Activated naive CD8-positive, alpha-beta T cell treated with anti-CD3 and anti-CD28 coated beads for 36 hours (primary cell): ENCODE measurements at regions not wholly inside any gene's neighbourhood (a gene's known extent, or its start where the extent isn't known, plus 50 kb on each side); places are given as distances from the start of the nearest gene placed in this dataset.
A peak's percentile ranks its signal among the peaks of the same experiment; 100 is the strongest.
"Not testable (repeated sequence)": the region's sequence is repeated elsewhere in the genome, so short reads cannot be mapped to it uniquely, and the experiment has no call there.

Experiments used
- DNase-seq: peaks from one replicate; pipeline ENCODE4 v3.0.0; 2021
- H3K27ac Mint-ChIP-seq: one replicate; pipeline ENCODE4 v1.8.0; 2022; ENCODE audit warnings: mild to moderate bottlenecking, moderate library complexity, mixed read lengths
- H3K27me3 Mint-ChIP-seq: one replicate; pipeline ENCODE4 v1.8.0; 2022; ENCODE audit warnings: mild to moderate bottlenecking, mixed read lengths
- H3K36me3 Mint-ChIP-seq: one replicate; pipeline ENCODE4 v1.8.0; 2021; ENCODE audit warnings: mild to moderate bottlenecking, mixed read lengths
- H3K4me1 Mint-ChIP-seq: one replicate; pipeline ENCODE4 v1.8.0; 2021; ENCODE audit warnings: mixed read lengths
- H3K4me3 Mint-ChIP-seq: one replicate; pipeline ENCODE4 v1.8.0; 2022; ENCODE audit warnings: mild to moderate bottlenecking, moderate library complexity, mixed read lengths
- H3K9me3 Mint-ChIP-seq: one replicate; pipeline ENCODE4 v1.8.0; 2022; ENCODE audit warnings: mixed read lengths

GRCh38 chr7:88576720-88577119 is 182.8 kb upstream of the ZNF804B start:
- H3K9me3 Mint-ChIP-seq, result no peaks in the 10 kb centered on the region
- H3K27ac Mint-ChIP-seq, result no peak overlapping the region
- H3K36me3 Mint-ChIP-seq, result no peaks in the 10 kb centered on the region
- no peaks in the 10 kb centered on the region for H3K27me3 Mint-ChIP-seq
- no peak for DNase-seq
- H3K4me1 Mint-ChIP-seq, result no peaks in the 10 kb centered on the region
- no peak overlapping the region for H3K4me3 Mint-ChIP-seq

DNA sequence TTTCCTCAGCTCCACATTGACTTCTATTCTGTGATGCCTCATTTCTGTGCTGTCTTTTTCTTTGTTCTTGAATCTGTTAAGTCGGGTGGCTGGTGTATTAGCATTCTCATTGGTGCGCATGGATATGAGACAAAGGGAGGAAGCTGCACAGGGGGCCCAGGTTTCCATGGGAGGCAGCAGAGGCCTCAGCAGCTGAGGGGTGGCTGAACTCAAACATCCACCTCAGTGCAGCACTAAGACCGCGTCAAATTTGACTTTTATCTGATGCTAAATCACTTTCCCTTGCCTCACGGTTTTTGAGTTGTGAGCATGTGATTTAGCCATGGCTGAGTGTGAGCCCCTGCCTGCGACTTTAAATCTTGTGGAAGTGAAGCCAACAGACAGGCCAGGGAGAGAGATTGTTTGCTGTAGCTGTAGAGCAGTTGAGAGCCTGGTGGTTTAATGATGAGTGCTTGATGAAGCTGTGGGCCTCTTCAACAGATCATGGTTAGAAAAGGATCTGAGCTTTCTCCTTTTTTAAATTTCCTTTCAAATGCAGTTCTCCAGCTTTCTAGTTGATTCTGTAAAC is 193.3 kb upstream of the ZNF804B start:
- no peaks in the 10 kb centered on the region for H3K9me3 Mint-ChIP-seq
- H3K4me1 Mint-ChIP-seq, result no peaks in the 10 kb centered on the region
- H3K36me3 Mint-ChIP-seq, result no peaks in the 10 kb centered on the region
- no peaks in the 10 kb centered on the region for H3K27me3 Mint-ChIP-seq
- H3K4me3 Mint-ChIP-seq, result no peak overlapping the region
- H3K27ac Mint-ChIP-seq, result no peak overlapping the region
- no peak for DNase-seq

DNA sequence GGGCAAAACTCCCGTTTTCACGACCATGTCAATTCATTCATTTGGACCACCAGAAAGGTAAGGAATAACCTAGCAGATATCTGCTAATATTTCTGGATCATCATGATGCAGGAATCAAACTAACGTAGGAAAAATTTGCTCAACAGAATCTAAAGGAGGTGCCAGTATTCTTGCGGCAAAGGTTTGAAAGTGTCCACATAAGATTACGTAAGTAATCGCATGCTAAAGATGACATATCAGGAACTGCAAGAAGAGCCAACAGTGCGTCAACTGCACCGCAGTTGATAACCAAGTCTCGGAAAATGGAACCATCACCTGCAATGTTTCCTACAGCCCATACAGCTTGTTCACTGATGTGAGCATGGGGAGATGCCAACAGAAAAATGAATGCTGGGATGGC is 194.1 kb upstream of the ZNF804B start:
- Mint-ChIP-seq H3K9me3 (no peaks in the 10 kb centered on the region), H3K4me1 (no peaks in the 10 kb centered on the region), H3K4me3 (no peak overlapping the region), H3K36me3 (no peaks in the 10 kb centered on the region), H3K27me3 (no peaks in the 10 kb centered on the region), H3K27ac (no peak overlapping the region)
- no peak for DNase-seq

DNA sequence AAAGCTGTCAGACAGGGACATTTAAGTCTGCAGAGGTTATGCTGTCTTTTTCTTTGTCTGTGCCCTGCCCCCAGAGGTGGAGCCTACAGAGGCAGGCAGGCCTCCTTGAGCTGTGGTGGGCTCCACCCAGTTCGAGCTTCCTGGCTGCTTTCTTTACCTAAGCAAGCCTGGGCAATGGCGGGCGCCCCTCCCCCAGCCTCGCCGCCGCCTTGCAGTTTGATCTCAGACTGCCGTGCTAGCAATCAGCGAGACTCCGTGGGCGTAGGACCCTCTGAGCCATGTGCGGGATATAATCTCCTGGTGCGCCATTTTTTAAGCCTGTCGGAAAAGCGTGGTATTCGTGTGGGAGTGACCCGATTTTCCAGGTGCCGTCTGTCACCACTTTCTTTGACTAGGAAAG is 203.1 kb upstream of the ZNF804B start:
- not testable (repeated sequence) for H3K4me3 Mint-ChIP-seq, H3K36me3 Mint-ChIP-seq, H3K9me3 Mint-ChIP-seq, H3K27ac Mint-ChIP-seq, H3K4me1 Mint-ChIP-seq, H3K27me3 Mint-ChIP-seq, DNase-seq

DNA sequence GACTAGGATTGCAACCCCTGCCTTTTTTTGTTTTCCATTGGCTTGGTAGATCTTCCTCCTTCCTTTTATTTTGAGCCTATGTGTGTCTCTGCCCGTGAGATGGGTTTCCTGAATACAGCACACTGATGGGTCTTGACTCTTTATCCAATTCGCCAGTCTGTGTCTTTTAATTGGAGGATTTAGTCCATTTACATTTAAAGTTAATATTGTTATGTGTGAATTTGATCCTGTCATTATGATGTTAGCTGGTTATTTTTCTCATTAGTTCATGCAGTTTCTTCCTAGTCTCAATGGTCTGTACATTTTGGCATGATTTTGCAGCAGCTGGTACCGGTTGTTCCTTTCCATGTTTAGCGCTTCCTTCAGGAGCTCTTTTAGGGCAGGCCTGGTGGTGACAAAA is 204.7 kb upstream of the ZNF804B start:
- not testable (repeated sequence) for H3K9me3 Mint-ChIP-seq

GRCh38 chr7:88548399-88548798 is 211.1 kb upstream of the ZNF804B start:
- no peak for DNase-seq
- Mint-ChIP-seq H3K36me3 (no peaks in the 10 kb centered on the region), H3K4me3 (no peak overlapping the region), H3K27me3 (no peaks in the 10 kb centered on the region), H3K4me1 (no peaks in the 10 kb centered on the region), H3K27ac (no peak overlapping the region), H3K9me3 (peaks cover 8% of the 10 kb centered on the region)

More for the DNA sequence above, 204.7 kb upstream of the ZNF804B start:
- not testable (repeated sequence) for H3K27me3 Mint-ChIP-seq, H3K4me3 Mint-ChIP-seq, H3K36me3 Mint-ChIP-seq, H3K4me1 Mint-ChIP-seq, H3K27ac Mint-ChIP-seq, DNase-seq

- H3K27me3 Mint-ChIP-seq, result no peaks in the 10 kb centered on the region
- H3K9me3 Mint-ChIP-seq, result peaks cover 8% of the 10 kb centered on the region
- no peaks in the 10 kb centered on the region for H3K4me1 Mint-ChIP-seq
- peak; percentile 2 for DNase-seq
- H3K36me3 Mint-ChIP-seq, result no peaks in the 10 kb centered on the region
- H3K4me3 Mint-ChIP-seq, result no peak overlapping the region
- no peak overlapping the region for H3K27ac Mint-ChIP-seq
Observed at GRCh38 chr7:88546808-88547207, 212.7 kb upstream of the ZNF804B start.

- H3K36me3 Mint-ChIP-seq, result no peaks in the 10 kb centered on the region
- H3K4me3 Mint-ChIP-seq, result no peak overlapping the region
- DNase-seq, result no peak
- no peaks in the 10 kb centered on the region for H3K27me3 Mint-ChIP-seq
- no peaks in the 10 kb centered on the region for H3K4me1 Mint-ChIP-seq
- H3K27ac Mint-ChIP-seq, result no peak overlapping the region
- peaks cover 8% of the 10 kb centered on the region for H3K9me3 Mint-ChIP-seq
Observed at GRCh38 chr7:88545663-88546062, 213.8 kb upstream of the ZNF804B start.

DNA sequence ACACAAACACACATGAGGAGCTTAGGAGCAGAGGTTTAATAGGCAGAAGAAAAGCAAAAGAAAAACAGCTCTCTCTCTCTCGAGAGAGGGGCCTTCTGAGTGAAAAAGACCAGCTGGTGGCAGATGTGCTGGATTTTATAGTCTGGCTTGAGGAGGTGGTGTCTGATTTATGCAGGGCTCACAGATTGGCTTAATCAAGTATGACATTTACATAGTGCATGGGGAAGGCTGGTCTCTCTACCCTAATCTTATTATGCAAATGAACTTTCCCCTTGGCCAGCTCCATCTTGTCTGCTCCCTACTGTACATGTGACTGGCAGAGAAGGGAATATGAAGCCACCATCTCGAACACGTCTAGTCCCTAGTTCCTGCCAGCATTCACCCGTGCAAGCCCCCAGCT is 219.5 kb upstream of the ZNF804B start:
- Mint-ChIP-seq H3K27me3 (no peaks in the 10 kb centered on the region), H3K4me1 (no peaks in the 10 kb centered on the region), H3K4me3 (no peak overlapping the region), H3K36me3 (peaks cover 3% of the 10 kb centered on the region), H3K9me3 (peaks cover 11% of the 10 kb centered on the region), H3K27ac (no peak overlapping the region)
- no peak for DNase-seq

GRCh38 chr7:88539518-88539917 is 220.0 kb upstream of the ZNF804B start:
- H3K4me3 Mint-ChIP-seq, result no peak overlapping the region
- peaks cover 3% of the 10 kb centered on the region for H3K36me3 Mint-ChIP-seq
- H3K9me3 Mint-ChIP-seq, result peaks cover 11% of the 10 kb centered on the region
- DNase-seq, result no peak
- H3K4me1 Mint-ChIP-seq, result no peaks in the 10 kb centered on the region
- H3K27me3 Mint-ChIP-seq, result no peaks in the 10 kb centered on the region
- H3K27ac Mint-ChIP-seq, result no peak overlapping the region

GRCh38 chr7:88523645-88524044 is 217.0 kb upstream of the STEAP4 start:
- H3K9me3 Mint-ChIP-seq, result no peaks in the 10 kb centered on the region
- H3K27ac Mint-ChIP-seq, result no peak overlapping the region
- H3K4me1 Mint-ChIP-seq, result no peaks in the 10 kb centered on the region
- no peaks in the 10 kb centered on the region for H3K36me3 Mint-ChIP-seq
- no peaks in the 10 kb centered on the region for H3K27me3 Mint-ChIP-seq
- no peak for DNase-seq
- H3K4me3 Mint-ChIP-seq, result no peak overlapping the region

DNA sequence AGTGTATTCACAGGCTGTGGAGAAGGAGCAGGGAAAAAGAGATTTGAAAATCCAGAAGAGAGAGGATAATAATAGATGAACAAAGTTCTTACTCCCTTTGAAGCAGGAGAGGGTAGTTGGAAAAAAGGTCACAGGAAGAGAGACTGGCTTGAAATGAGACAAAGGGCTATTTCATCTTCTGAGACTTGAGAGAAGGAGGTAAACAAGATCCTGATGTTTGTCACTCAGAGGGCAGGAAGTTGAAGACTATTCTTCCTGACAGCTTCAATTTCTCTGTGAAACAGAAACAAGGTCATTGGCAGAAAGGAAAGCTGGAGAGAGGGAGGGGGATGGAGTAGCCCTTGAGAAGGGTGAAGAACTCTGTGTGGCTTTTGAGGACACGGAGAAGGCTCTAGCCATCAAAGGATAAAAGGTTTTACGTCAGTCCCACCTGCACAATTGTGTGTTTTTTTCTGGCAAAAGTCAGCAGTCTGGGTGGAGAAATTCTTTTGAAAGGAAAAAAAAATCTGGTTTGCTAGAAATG is 216.1 kb upstream of the STEAP4 start:
- H3K27ac Mint-ChIP-seq, result no peak overlapping the region
- no peaks in the 10 kb centered on the region for H3K36me3 Mint-ChIP-seq
- H3K9me3 Mint-ChIP-seq, result no peaks in the 10 kb centered on the region
- no peak for DNase-seq
- no peak overlapping the region for H3K4me3 Mint-ChIP-seq
- H3K27me3 Mint-ChIP-seq, result no peaks in the 10 kb centered on the region
- H3K4me1 Mint-ChIP-seq, result no peaks in the 10 kb centered on the region

- H3K4me3 Mint-ChIP-seq, result no peak overlapping the region
Observed at GRCh38 chr7:88516429-88516828, 209.7 kb upstream of the STEAP4 start.

GRCh38 chr7:88515301-88515700 is 208.6 kb upstream of the STEAP4 start:
- DNase-seq, result no peak
- H3K36me3 Mint-ChIP-seq, result no peaks in the 10 kb centered on the region
- H3K4me3 Mint-ChIP-seq, result no peak overlapping the region
- peaks cover 4% of the 10 kb centered on the region for H3K9me3 Mint-ChIP-seq
- H3K27ac Mint-ChIP-seq, result no peak overlapping the region
- H3K27me3 Mint-ChIP-seq, result no peaks in the 10 kb centered on the region
- no peaks in the 10 kb centered on the region for H3K4me1 Mint-ChIP-seq

More at GRCh38 chr7:88516429-88516828, 209.7 kb upstream of the STEAP4 start:
- Mint-ChIP-seq H3K9me3 (no peaks in the 10 kb centered on the region), H3K4me1 (no peaks in the 10 kb centered on the region), H3K27ac (no peak overlapping the region), H3K27me3 (no peaks in the 10 kb centered on the region), H3K36me3 (no peaks in the 10 kb centered on the region)
- no peak for DNase-seq

DNA sequence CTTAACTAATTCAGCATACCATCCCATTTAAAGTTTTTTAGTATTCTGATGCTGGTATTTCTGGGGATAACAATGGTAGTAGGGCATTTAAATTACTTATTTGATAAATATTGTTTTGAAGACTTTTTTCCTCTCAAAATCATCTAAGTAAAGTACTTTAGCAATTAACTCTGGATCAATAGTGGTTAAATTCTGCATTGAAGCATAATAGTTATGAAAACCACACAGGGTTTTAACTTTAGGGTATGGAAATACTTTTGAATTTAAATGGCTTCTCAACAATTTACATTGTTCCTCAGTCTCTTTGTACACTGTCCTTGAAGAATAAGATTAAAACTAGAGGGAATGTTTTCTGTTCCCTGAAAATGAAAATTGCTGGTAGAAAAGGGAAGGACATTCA is 202.6 kb upstream of the STEAP4 start:
- no peaks in the 10 kb centered on the region for H3K4me1 Mint-ChIP-seq
- no peak overlapping the region for H3K27ac Mint-ChIP-seq
- peaks cover 5% of the 10 kb centered on the region for H3K27me3 Mint-ChIP-seq
- peaks cover 5% of the 10 kb centered on the region for H3K9me3 Mint-ChIP-seq
- DNase-seq, result no peak
- H3K4me3 Mint-ChIP-seq, result no peak overlapping the region
- H3K36me3 Mint-ChIP-seq, result no peaks in the 10 kb centered on the region

- H3K36me3 Mint-ChIP-seq, result no peaks in the 10 kb centered on the region
Observed at GRCh38 chr7:88500131-88500530, 193.4 kb upstream of the STEAP4 start.

More at GRCh38 chr7:88500131-88500530, 193.4 kb upstream of the STEAP4 start:
- no peak for DNase-seq
- no peaks in the 10 kb centered on the region for H3K9me3 Mint-ChIP-seq
- no peak overlapping the region for H3K4me3 Mint-ChIP-seq
- H3K4me1 Mint-ChIP-seq, result no peaks in the 10 kb centered on the region
- H3K27ac Mint-ChIP-seq, result no peak overlapping the region
- H3K27me3 Mint-ChIP-seq, result peaks cover 5% of the 10 kb centered on the region
